Kidney (tissue), 13 donors: ENCODE measurements at regions not wholly inside any gene's neighbourhood (a gene's known extent, or its start where the extent isn't known, plus 50 kb on each side); places are given as distances from the start of the nearest gene placed in this dataset.
A peak's percentile ranks its signal among the peaks of the same experiment; 100 is the strongest.

Experiments used
- DNase-seq, 5 donors: peaks; one replicate each; pipeline ENCODE4 v3.0.0-alpha.2; 2013 to 2020
- FAIRE-seq: peaks from 2 replicates; lab custom pipeline; 2012; peaks lifted over from hg19 to GRCh38; lab: Jason Lieb, UNC
- H3K27ac ChIP-seq, 2 donors: one replicate each; pipeline ENCODE4 v1.7.0; 2013; ENCODE audit warnings: low read depth in 2 of 2, low read length in 2 of 2, inconsistent platforms in 1 of 2
- H3K27me3 ChIP-seq: one replicate; pipeline ENCODE4 v1.7.1; 2013; ENCODE audit warnings: low read length, inconsistent platforms; ENCODE audit not compliant: control insufficient read depth, insufficient read depth
- H3K36me3 ChIP-seq, 3 donors: one replicate each; pipeline versions ENCODE4 v1.7.0 to v1.7.1; 2013; ENCODE audit warnings: low read length in 3 of 3, control low read depth in 1 of 3, inconsistent platforms in 1 of 3; ENCODE audit not compliant: insufficient read depth in 3 of 3, control insufficient read depth in 2 of 3
- H3K4me1 ChIP-seq, 3 donors: one replicate each; pipeline versions ENCODE4 v1.7.0 to v1.7.1; 2013; ENCODE audit warnings: low read length in 3 of 3, inconsistent platforms in 1 of 3, low read depth in 1 of 3; ENCODE audit not compliant: control insufficient read depth in 2 of 3, insufficient read depth in 2 of 3
- H3K4me3 ChIP-seq, 3 donors: one replicate each; pipeline versions ENCODE4 v1.7.0 to v1.8.1; 2013; ENCODE audit warnings: low read length in 3 of 3, control low read depth in 1 of 3, inconsistent platforms in 1 of 3
- H3K9ac ChIP-seq, 3 donors: one replicate each; pipeline versions ENCODE4 v1.7.0 to v1.7.1; 2013; ENCODE audit warnings: low read length in 3 of 3, control low read depth in 1 of 3, inconsistent platforms in 1 of 3
- H3K9me3 ChIP-seq, 3 donors: one replicate each; pipeline versions ENCODE4 v1.7.0 to v1.7.1; 2013; ENCODE audit warnings: low read length in 3 of 3, control low read depth in 1 of 3, inconsistent platforms in 1 of 3; ENCODE audit not compliant: control insufficient read depth in 2 of 3, insufficient read depth in 1 of 3
- intact Hi-C: fragments of 100-400 bp; cut with DNase I; formaldehyde crosslinking; loops from one replicate; pipeline ENCODE4 v1.11.1; 2022
- TF ChIP-seq, protein P1 (sequence below): IDR thresholded peaks from 3 replicates; pipeline ENCODE4 v1.5.1; 2012; ENCODE audit warnings: mild to moderate bottlenecking, moderate library complexity, borderline replicate concordance; ENCODE audit not compliant: insufficient read depth; ENCODE audit errors: extremely low read depth
- donor health status: control.
- donor health status: control.
- donor health status: control.
- donor health status: control.
- donor health status: control.
- donor health status: DM: yes; HTN: yes; CAD: no.
- donor health status: Normal renal cell carcinoma (clear cell type).

DNA sequence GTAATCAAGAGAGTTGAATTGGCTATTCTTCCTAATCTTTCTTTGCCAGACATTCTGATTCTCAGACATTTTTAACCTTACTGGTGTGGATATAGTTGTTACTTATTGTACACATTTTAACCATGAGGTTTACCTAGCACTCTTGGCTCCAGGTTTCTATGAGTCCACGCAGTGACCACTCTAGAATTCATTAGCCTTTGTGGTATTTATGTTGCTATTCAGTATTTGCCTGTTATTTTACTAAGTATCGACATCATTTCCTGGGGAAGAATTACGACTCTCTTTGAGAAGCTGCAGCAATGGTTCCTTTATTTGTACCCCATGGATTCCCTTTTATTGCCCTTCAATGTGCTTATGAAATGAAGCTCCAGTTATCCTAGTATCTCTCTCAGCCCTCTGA lies 120.7 kb downstream of the RDH14 start:
- DNase-seq (no peak), FAIRE-seq (no peak)
- no peaks in the 10 kb centered on the region for H3K9me3 ChIP-seq
- H3K9ac ChIP-seq, result no peak overlapping the region
- no peaks in the 10 kb centered on the region for H3K36me3 ChIP-seq
- no peak overlapping the region for H3K4me3 ChIP-seq
- TF ChIP-seq, protein P1, sequence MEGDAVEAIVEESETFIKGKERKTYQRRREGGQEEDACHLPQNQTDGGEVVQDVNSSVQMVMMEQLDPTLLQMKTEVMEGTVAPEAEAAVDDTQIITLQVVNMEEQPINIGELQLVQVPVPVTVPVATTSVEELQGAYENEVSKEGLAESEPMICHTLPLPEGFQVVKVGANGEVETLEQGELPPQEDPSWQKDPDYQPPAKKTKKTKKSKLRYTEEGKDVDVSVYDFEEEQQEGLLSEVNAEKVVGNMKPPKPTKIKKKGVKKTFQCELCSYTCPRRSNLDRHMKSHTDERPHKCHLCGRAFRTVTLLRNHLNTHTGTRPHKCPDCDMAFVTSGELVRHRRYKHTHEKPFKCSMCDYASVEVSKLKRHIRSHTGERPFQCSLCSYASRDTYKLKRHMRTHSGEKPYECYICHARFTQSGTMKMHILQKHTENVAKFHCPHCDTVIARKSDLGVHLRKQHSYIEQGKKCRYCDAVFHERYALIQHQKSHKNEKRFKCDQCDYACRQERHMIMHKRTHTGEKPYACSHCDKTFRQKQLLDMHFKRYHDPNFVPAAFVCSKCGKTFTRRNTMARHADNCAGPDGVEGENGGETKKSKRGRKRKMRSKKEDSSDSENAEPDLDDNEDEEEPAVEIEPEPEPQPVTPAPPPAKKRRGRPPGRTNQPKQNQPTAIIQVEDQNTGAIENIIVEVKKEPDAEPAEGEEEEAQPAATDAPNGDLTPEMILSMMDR, result no peak
- H3K27me3 ChIP-seq, result no peaks in the 10 kb centered on the region
- no peak overlapping the region for H3K27ac ChIP-seq
- no peaks in the 10 kb centered on the region for H3K4me1 ChIP-seq
- intact Hi-C loops, result no loop called here

DNA sequence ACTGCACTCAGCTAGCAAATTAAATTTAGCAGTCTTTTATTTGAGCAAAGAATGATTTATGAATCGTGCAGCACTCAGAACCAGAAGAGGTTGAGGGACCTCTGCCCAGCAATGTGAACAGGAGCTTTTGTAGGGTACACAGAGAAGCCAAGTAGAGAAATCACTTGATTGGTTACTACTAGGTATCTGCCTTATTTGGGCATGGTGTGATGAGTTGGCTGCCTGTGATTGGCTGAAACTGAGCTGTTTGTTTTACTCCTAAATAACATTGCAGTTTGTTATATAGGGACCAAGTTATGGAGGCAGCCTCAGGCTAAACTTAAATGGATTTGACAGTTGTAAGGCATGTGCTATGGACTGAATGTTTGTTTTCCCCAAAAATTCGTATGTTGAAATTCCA lies 122.5 kb downstream of the RDH14 start:
- intact Hi-C loops, result no loop called here

DNA sequence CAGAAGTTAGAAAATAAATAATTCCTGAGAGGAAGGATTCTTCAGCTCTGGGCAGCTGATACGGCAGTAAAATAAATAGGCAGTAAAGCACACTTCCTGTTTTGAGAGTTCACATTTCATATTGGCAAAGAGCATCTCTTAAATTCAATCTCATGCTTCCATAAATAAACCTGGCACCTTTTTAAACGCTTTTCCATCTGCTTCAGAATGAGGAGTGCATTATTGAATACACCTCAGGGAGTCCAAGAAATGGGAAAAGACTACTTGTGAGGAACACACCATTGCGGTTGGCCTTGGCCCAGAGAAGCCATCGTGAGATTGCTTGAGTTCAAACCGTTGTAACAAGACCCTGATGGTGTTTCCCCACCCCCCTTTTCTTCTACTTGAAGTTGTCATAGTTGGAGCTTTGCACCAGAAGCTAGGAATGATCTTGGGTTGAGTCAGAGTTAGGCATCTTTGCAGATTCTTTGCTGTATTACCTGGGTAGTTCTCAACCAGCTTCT lies 123.9 kb downstream of the RDH14 start:
- Histone ChIP-seq H3K9ac (no peak overlapping the region), H3K27me3 (no peaks in the 10 kb centered on the region), H3K9me3 (no peaks in the 10 kb centered on the region), H3K4me1 (peaks cover 0 to 2% (median 0%) of the 10 kb centered on the region in 3 donors), H3K36me3 (no peaks in the 10 kb centered on the region), H3K27ac (no peak overlapping the region), H3K4me3 (no peak overlapping the region)
- TF ChIP-seq, protein P1, result no peak
- DNase-seq (peak in 2 of 5 donors; percentile 31 to 42), FAIRE-seq (no peak)
- intact Hi-C loops, result no loop called here

More for the DNA sequence above, 122.5 kb downstream of the RDH14 start:
- H3K4me3 ChIP-seq, result no peak overlapping the region
- no peaks in the 10 kb centered on the region for H3K4me1 ChIP-seq
- H3K27me3 ChIP-seq, result no peaks in the 10 kb centered on the region
- FAIRE-seq (no peak), DNase-seq (no peak)
- no peak overlapping the region for H3K27ac ChIP-seq
- H3K9me3 ChIP-seq, result no peaks in the 10 kb centered on the region
- no peaks in the 10 kb centered on the region for H3K36me3 ChIP-seq
- TF ChIP-seq, protein P1, result no peak
- H3K9ac ChIP-seq, result no peak overlapping the region
